ENCODE measurements at regions not wholly inside any gene's neighbourhood (a gene's known extent, or its start where the extent isn't known, plus 50 kb on each side); places are given as distances from the start of the nearest gene placed in this dataset.
"Not testable (repeated sequence)": the region's sequence is repeated elsewhere in the genome, so short reads cannot be mapped to it uniquely, and the experiment has no call there.

DNA sequence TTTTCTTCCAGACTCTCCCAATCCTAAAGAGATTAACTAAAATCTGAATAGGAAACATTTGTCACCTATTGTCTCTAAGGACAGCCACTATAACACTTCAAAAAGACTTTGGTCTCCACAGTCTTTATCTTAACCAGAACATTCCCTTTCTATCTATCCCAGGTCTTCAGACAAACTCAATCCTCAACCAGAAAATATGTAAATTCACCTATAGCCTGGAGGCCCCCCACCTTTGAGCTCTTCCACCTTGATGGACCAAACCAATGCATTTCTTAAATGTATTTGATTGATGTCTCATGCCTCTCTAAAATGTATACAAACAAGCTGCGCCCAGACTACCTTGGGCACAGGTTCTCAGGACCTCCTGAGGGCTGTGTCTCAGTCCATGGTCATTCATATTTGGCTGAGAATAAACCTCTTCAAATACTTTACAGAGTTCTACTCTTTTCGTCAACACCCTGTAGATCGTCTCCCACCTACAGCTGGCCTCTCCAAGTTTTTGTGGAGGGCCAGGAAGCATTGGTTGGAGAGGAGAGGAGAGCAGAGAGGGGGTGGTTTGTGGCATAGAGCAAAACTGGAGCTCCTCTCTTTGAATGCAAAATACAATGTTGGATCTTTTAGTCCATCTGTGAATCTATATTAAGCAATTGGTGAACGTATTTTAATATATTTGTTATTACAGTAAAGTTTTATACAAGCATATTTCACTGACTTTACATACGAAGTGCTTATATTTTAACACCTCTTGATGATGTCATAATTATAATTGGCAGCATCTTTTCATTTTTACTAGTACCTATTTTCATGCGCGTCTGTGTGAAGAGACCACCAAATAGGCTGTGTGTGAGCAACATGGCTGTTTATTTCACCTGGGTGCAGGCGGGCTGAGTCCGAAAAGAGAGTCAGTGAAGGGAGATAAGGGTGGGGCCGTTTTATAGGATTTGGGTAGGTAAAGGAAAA lies 230.7 kb upstream of the DUSP10 start:
- Mint-ChIP-seq H3K36me3 (ENCODE audit: low read depth) (peaks cover 3% of the 10 kb centered on the region), H3K27me3 (ENCODE audit: low read depth) (no peaks in the 10 kb centered on the region), H3K9me3 (ENCODE audit: low read depth) (no peaks in the 10 kb centered on the region), H3K27ac (ENCODE audit: unreplicated experiment) (no peak overlapping the region), H3K4me1 (ENCODE audit: low read depth) (peaks cover 4% of the 10 kb centered on the region), H3K4me3 (ENCODE audit: unreplicated experiment) (no peak overlapping the region)
- TF ChIP-seq, protein P1, sequence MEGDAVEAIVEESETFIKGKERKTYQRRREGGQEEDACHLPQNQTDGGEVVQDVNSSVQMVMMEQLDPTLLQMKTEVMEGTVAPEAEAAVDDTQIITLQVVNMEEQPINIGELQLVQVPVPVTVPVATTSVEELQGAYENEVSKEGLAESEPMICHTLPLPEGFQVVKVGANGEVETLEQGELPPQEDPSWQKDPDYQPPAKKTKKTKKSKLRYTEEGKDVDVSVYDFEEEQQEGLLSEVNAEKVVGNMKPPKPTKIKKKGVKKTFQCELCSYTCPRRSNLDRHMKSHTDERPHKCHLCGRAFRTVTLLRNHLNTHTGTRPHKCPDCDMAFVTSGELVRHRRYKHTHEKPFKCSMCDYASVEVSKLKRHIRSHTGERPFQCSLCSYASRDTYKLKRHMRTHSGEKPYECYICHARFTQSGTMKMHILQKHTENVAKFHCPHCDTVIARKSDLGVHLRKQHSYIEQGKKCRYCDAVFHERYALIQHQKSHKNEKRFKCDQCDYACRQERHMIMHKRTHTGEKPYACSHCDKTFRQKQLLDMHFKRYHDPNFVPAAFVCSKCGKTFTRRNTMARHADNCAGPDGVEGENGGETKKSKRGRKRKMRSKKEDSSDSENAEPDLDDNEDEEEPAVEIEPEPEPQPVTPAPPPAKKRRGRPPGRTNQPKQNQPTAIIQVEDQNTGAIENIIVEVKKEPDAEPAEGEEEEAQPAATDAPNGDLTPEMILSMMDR (IDR thresholded peaks at IDR 0.05) = no peak
- DNase-seq (ENCODE audit: low spot score) = no peak

DNA sequence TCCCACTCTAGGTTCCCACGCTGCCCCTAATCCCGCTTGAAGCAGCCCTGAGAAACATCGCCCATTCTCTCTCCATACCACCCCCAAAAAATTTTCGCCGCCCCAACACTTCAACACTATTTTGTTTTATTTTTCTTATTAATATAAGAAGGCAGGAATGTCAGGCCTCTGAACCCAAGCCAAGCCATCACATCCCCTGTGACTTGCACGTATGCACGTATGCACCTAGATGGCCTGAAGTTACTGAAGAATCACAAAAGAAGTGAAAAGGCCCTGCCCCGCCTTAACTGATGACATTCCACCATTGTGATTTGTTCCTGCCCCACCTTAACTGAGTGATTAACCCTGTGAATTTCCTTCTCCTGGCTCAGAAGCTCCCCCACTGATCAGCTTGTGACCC lies 229.1 kb upstream of the DUSP10 start:
- not testable (repeated sequence) for H3K4me1 Mint-ChIP-seq (ENCODE audit: low read depth); H3K9me3 Mint-ChIP-seq (ENCODE audit: low read depth); H3K27ac Mint-ChIP-seq (ENCODE audit: unreplicated experiment); DNase-seq (ENCODE audit: low spot score); H3K27me3 Mint-ChIP-seq (ENCODE audit: low read depth); H3K36me3 Mint-ChIP-seq (ENCODE audit: low read depth); H3K4me3 Mint-ChIP-seq (ENCODE audit: unreplicated experiment)

DNA sequence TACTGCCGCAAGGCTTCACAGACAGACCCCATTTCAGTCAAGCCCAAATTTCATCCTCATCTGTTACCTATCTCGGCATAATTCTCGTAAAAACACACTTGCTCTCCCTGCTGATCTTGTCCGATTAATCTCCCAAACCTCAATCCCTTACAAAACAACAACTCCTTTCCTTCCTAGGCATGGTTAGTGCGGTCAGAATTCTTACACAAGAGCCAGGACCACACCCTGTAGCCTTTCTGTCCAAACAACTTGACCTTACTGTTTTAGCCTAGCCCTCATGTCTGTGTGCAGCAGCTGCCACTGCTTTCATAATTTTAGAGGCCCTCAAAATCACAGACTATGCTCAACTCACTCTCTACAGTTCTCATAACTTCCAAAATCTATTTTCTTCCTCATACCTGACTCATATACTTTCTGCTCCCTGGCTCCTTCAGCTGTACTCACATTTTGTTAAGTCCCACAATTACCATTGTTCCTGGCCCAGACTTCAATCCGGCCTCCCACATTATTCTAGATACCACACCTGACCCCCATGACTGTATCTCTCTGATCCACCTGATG lies 227.5 kb upstream of the DUSP10 start:
- not testable (repeated sequence) for H3K36me3 Mint-ChIP-seq (ENCODE audit: low read depth); H3K4me1 Mint-ChIP-seq (ENCODE audit: low read depth); H3K27ac Mint-ChIP-seq (ENCODE audit: unreplicated experiment)

DNA sequence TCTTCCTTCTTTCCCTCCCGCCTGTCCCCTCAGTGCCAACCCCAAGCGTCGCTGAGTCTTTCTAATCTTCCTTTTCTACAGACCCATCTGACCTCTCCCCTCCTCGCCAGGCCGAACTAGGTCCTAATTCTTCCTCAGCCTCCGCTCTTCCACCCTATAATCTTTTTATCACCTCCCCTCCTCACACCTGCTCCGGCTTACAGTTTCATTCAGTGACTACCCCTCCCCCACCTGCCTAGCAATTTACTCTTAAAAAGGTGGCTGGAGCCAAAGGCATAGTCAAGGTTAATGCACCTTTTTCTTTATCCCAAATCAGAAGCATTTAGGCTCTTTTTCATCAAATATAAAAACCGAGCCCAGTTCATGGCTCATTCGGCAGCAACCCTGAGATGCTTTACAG lies 225.6 kb upstream of the DUSP10 start:
- not testable (repeated sequence) for H3K36me3 Mint-ChIP-seq (ENCODE audit: low read depth); H3K27ac Mint-ChIP-seq (ENCODE audit: unreplicated experiment); H3K4me3 Mint-ChIP-seq (ENCODE audit: unreplicated experiment); H3K27me3 Mint-ChIP-seq (ENCODE audit: low read depth); H3K4me1 Mint-ChIP-seq (ENCODE audit: low read depth); H3K9me3 Mint-ChIP-seq (ENCODE audit: low read depth); DNase-seq (ENCODE audit: low spot score)

More for the DNA sequence above, 227.5 kb upstream of the DUSP10 start:
- not testable (repeated sequence) for H3K9me3 Mint-ChIP-seq (ENCODE audit: low read depth); DNase-seq (ENCODE audit: low spot score); H3K4me3 Mint-ChIP-seq (ENCODE audit: unreplicated experiment); H3K27me3 Mint-ChIP-seq (ENCODE audit: low read depth)

DNA sequence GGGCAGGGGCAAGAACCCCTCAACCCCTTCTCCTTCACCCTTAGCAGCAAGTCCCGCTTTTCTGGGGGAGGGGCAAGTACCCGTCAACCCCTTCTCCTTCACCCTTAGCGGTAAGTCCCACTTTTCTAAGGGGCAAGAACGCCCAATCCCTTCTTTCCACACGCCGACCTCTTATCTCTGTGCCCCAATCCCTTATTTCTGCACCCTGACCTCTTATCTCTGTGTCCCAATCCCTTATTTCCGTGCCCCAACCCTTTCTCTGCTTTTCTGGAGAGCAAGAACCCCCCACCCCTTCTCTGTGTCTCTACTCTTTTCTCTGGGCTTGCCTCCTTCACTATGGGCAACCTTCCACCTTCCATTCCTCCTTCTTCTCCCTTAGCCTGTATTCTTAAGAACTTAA lies 225.0 kb upstream of the DUSP10 start:
- H3K4me3 Mint-ChIP-seq (ENCODE audit: unreplicated experiment); DNase-seq (ENCODE audit: low spot score); H3K36me3 Mint-ChIP-seq (ENCODE audit: low read depth); H3K27me3 Mint-ChIP-seq (ENCODE audit: low read depth); H3K27ac Mint-ChIP-seq (ENCODE audit: unreplicated experiment); H3K9me3 Mint-ChIP-seq (ENCODE audit: low read depth); H3K4me1 Mint-ChIP-seq (ENCODE audit: low read depth): not testable (repeated sequence)

DNA sequence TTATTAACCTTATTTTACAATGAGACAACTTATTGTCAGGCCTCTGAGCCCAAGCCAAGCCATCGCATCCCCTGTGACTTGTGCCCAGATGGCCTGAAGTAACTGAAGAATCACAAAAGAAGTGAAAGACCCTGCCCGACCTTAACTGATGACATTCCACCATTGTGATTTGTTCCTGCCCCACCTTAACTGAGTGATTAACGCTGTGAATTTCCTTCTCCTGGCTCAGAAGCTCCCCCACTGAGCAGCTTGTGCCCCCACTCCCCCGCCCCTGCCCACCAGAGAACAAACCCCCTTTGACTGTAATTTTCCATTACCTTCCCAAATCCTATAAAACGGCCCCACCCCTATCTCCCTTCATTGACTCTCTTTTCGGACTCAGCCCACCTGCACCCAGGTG lies 224.0 kb upstream of the DUSP10 start:
- not testable (repeated sequence) for H3K27ac Mint-ChIP-seq (ENCODE audit: unreplicated experiment); H3K36me3 Mint-ChIP-seq (ENCODE audit: low read depth); H3K9me3 Mint-ChIP-seq (ENCODE audit: low read depth); H3K4me3 Mint-ChIP-seq (ENCODE audit: unreplicated experiment); H3K27me3 Mint-ChIP-seq (ENCODE audit: low read depth); DNase-seq (ENCODE audit: low spot score)
- H3K4me1 Mint-ChIP-seq (ENCODE audit: low read depth) = peaks cover 12% of the 10 kb centered on the region

DNA sequence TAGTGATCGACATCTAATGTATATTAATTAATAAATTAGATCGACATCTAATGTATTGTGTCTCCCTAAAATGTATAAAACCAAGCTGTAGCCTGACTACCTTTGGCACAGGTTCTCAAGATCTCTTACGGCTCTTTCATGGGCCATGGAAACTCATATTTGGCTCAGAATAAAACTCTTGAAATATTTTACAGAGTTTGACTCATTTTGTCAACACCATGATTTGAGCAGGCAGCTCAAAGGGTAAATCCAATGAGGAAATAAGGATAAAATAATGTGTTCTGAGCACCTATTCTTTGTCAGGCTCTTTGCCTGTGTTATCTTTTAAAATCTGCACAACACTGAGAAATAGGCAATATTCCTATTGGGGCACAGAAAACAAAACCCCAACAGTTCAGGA lies 223.4 kb upstream of the DUSP10 start:
- Mint-ChIP-seq H3K9me3 (ENCODE audit: low read depth) (no peaks in the 10 kb centered on the region), H3K4me1 (ENCODE audit: low read depth) (peaks cover 12% of the 10 kb centered on the region), H3K4me3 (ENCODE audit: unreplicated experiment) (no peak overlapping the region), H3K27me3 (ENCODE audit: low read depth) (no peaks in the 10 kb centered on the region), H3K36me3 (ENCODE audit: low read depth) (peaks cover 2% of the 10 kb centered on the region), H3K27ac (ENCODE audit: unreplicated experiment) (no peak overlapping the region)
- TF ChIP-seq, protein P1 (IDR thresholded peaks at IDR 0.05) = no peak
- no peak for DNase-seq (ENCODE audit: low spot score)

Measured in chondrocyte (in vitro differentiated cells).